NCI-H510A treated with DMSO at 0.1 percent for 48 hours (cell line): ENCODE measurements at regions not wholly inside any gene's neighbourhood (a gene's known extent, or its start where the extent isn't known, plus 50 kb on each side); places are given as distances from the start of the nearest gene placed in this dataset.
A peak's percentile ranks its signal among the peaks of the same experiment; 100 is the strongest.

Experiments used
- DNase-seq: peaks from one replicate; lab custom pipeline; 2025; lab: John Stamatoyannopoulos, UW

DNA sequence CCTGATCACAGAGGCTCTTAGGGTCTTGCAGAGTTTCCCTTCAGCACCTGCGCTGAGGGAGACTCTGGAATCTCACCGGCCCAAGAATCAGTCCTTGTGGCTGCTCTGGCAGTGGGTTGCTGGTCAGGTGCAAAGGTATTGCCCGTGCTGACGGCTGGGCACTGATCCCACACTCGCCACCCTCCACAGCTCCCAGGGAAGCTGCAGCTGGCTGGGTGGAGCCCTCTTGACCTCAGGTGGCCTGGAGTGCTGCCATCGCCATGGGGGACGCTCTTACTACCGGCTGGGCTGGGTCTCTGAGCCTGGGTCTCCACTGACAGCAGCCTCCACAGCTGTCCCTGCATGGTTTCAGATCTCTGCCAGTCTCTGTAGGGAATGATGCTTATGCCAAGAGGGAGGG, 52.6 kb upstream of the EPHB3 start:
- DNase-seq, result peak; percentile 38

DNA sequence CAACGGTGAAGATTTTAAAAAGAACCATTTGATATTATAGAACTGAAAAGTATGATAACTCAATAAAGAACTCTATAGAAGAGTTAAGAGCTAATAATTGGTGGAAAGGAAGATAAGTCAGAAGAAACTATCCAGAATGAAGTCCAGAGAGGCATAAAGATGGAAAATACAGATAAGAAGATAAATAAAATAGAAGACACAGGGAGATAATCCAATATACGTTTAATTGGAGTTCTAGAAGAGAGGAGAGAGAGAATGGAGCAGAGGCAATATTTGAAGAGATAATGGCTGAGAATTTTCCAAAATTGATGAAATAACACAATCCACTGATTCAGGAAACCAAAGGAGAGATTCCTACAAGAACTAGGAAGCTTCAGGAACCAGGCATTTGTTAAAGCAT, 49.8 kb upstream of the EPHB3 start:
- no peak for DNase-seq
